IPS DF 19.7 (cell line): ENCODE measurements at regions not wholly inside any gene's neighbourhood (a gene's known extent, or its start where the extent isn't known, plus 50 kb on each side); places are given as distances from the start of the nearest gene placed in this dataset.
"Not testable (repeated sequence)": the region's sequence is repeated elsewhere in the genome, so short reads cannot be mapped to it uniquely, and the experiment has no call there.

ENCODE experiments used
- DNase-seq: peaks from one replicate; pipeline ENCODE4 v3.0.0-alpha.2; 2013; ENCODE audit warnings: low read depth, low spot score

- DNase-seq: no peak
Observed at GRCh38 chr12:23083267-23083666, 458.3 kb downstream of the ETNK1 start.

GRCh38 chr12:23084236-23084995 lies 459.4 kb downstream of the ETNK1 start:
- no peak for DNase-seq

GRCh38 chr12:23088594-23088993 lies 463.6 kb downstream of the ETNK1 start:
- no peak for DNase-seq

GRCh38 chr12:23093488-23093887 lies 468.5 kb downstream of the ETNK1 start:
- no peak for DNase-seq

- DNase-seq: no peak
Observed at GRCh38 chr12:23096321-23096720, 471.4 kb downstream of the ETNK1 start.

GRCh38 chr12:23098110-23098509 lies 473.1 kb downstream of the ETNK1 start:
- DNase-seq: no peak

GRCh38 chr12:23098517-23098916 lies 473.5 kb downstream of the ETNK1 start:
- DNase-seq: no peak

GRCh38 chr12:23099104-23099503 lies 474.1 kb downstream of the ETNK1 start:
- DNase-seq: peak; percentile 2

GRCh38 chr12:23099604-23100003 lies 474.6 kb downstream of the ETNK1 start:
- peak; percentile 9 for DNase-seq

GRCh38 chr12:23108957-23109356 lies 484.0 kb downstream of the ETNK1 start:
- no peak for DNase-seq

- no peak for DNase-seq
Observed at GRCh38 chr12:23113781-23114180, 488.8 kb downstream of the ETNK1 start.

GRCh38 chr12:23115984-23116383 lies 491.0 kb downstream of the ETNK1 start:
- no peak for DNase-seq

- no peak for DNase-seq
Observed at GRCh38 chr12:23126794-23127193, 501.8 kb downstream of the ETNK1 start.

GRCh38 chr12:23127701-23128100 lies 502.7 kb downstream of the ETNK1 start:
- no peak for DNase-seq

GRCh38 chr12:23128462-23128861 lies 503.5 kb downstream of the ETNK1 start:
- DNase-seq: no peak

GRCh38 chr12:23132357-23132756 lies 507.4 kb downstream of the ETNK1 start:
- no peak for DNase-seq

- no peak for DNase-seq
Observed at GRCh38 chr12:23133471-23133870, 508.5 kb downstream of the ETNK1 start.

- no peak for DNase-seq
Observed at GRCh38 chr12:23139026-23139425, 514.1 kb downstream of the ETNK1 start.

- DNase-seq: no peak
Observed at GRCh38 chr12:23140710-23141109, 515.7 kb downstream of the ETNK1 start.

GRCh38 chr12:23141335-23141734 lies 516.4 kb downstream of the ETNK1 start:
- no peak for DNase-seq

GRCh38 chr12:23146070-23146469 lies 521.1 kb downstream of the ETNK1 start:
- DNase-seq: not testable (repeated sequence)

- no peak for DNase-seq
Observed at GRCh38 chr12:23168459-23168858, 543.5 kb downstream of the ETNK1 start.

- no peak for DNase-seq
Observed at GRCh38 chr12:23169012-23169695, 544.2 kb downstream of the ETNK1 start.
